Fibroblast of mammary gland (primary cell): ENCODE measurements at regions not wholly inside any gene's neighbourhood (a gene's known extent, or its start where the extent isn't known, plus 50 kb on each side); places are given as distances from the start of the nearest gene placed in this dataset.
"Not testable (repeated sequence)": the region's sequence is repeated elsewhere in the genome, so short reads cannot be mapped to it uniquely, and the experiment has no call there.

ENCODE experiments used
- DNase-seq: peaks from one replicate; pipeline ENCODE4 v3.0.0-alpha.2; 2010; ENCODE audit warnings: low read depth
- H3K4me3 ChIP-seq: 2 replicates; pipeline ENCODE4 v1.5.1; 2011; ENCODE audit warnings: low read depth, mild to moderate bottlenecking, low read length, moderate library complexity; ENCODE audit not compliant: control insufficient read depth
- CTCF ChIP-seq: conservative IDR thresholded peaks from 2 replicates; pipeline ENCODE4 v1.5.1; 2011; ENCODE audit warnings: low read depth, low read length, inconsistent platforms; ENCODE audit not compliant: control insufficient read depth, insufficient read depth

GRCh38 chr12:128033473-128033872 lies 233.5 kb upstream of the TMEM132C start:
- no peak for DNase-seq
- TF ChIP-seq CTCF = no peak
- no peak overlapping the region for H3K4me3 ChIP-seq

- DNase-seq = no peak
- TF ChIP-seq CTCF = no peak
- H3K4me3 ChIP-seq = no peak overlapping the region
Measured at GRCh38 chr12:128040971-128041370, 226.0 kb upstream of the TMEM132C start.

- H3K4me3 ChIP-seq, DNase-seq: not testable (repeated sequence)
Measured at GRCh38 chr12:128042283-128042682, 224.7 kb upstream of the TMEM132C start.

- TF ChIP-seq CTCF = no peak
- no peak for DNase-seq
- no peak overlapping the region for H3K4me3 ChIP-seq
Measured at GRCh38 chr12:128042825-128043224, 224.1 kb upstream of the TMEM132C start.

GRCh38 chr12:128043317-128043716 lies 223.7 kb upstream of the TMEM132C start:
- no peak overlapping the region for H3K4me3 ChIP-seq
- TF ChIP-seq CTCF = no peak
- DNase-seq = no peak

- no peak for DNase-seq
- no peak overlapping the region for H3K4me3 ChIP-seq
- TF ChIP-seq CTCF = no peak
Measured at GRCh38 chr12:128047266-128048060, 219.5 kb upstream of the TMEM132C start.

GRCh38 chr12:128052331-128052730 lies 214.6 kb upstream of the TMEM132C start:
- no peak for DNase-seq
- H3K4me3 ChIP-seq = no peak overlapping the region
- no peak for TF ChIP-seq CTCF
